ENCODE measurements at regions not wholly inside any gene's neighbourhood (a gene's known extent, or its start where the extent isn't known, plus 50 kb on each side); places are given as distances from the start of the nearest gene placed in this dataset.
"Not testable (repeated sequence)": the region's sequence is repeated elsewhere in the genome, so short reads cannot be mapped to it uniquely, and the experiment has no call there.

DNA sequence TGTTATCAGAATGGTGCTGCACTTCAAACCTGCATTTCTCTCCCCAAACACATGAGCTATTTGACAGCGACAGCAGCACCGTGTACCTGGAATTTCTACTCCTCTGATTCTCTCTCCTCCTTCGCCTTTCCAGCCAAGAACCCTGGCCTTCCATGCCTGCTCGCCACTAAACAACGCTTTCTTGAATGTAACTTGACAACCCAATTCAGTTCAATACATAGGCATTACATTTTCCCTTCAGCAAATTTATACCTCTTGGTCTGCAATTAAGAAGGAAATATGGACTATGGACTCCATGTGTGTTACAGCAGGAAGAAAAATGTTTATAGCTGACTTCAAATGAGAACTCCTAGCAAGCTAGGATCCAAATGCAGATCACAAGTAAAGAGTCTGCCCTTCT, 162.6 kb upstream of the AUTS2 start:
- no peak for DNase-seq

DNA sequence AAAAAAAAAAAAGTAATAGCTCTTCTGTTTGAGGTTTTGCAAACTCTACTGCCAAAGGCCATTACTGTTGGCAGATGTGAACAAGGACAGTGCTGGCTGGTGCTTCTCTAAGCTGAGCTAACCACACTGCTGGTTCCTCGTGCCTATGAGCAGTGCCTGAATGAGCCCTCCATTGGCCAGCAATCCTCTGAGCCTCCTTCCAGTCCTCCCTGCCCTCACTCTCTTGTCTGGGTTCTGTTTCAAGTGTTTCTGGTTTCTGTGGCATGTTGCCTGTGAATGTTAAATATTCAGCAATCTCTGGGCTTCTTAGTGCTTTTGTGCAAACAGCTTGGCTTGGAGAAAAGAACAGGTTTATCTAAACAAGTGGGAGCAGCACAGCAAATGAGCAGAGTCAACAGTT, 161.3 kb upstream of the AUTS2 start:
- no peak for DNase-seq

DNA sequence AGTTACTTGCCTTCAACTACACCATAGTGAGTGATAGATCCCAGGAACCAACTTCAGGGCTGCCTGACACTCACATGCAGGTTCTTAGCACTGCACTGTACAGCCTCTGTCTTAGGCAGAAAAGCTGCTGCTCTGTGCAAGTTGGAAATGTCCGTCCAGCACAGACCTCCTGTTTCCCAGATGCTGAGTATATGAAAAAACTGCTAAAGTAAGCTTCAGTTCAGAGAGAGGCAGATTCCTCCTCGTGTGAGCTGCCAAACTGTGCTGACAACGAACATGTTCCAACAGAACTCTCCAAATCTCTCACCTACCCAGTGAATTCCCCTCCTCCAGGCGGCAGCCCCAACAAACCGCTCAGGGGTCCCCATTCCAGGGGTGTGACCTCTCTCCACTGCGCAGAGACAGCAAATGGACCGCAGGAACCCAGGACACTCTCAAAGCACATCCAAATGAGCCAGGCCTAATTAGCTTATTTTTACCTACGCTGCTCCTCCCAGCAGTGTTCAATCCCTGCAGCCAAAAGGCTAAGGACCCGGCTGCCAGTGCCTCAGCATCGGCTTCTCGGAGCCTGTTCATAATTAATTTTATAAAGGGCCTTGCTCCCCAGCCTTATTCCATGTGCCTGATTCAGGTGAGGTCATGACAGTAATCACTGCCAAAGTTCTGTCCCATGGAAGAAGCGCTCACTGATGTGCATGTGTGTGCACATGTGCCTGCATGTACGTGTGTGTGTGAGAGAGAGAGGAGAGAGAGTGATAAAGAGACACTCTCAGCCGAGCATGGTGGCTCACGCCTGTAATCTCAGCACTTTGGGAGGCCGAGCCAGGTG, 159.5 kb upstream of the AUTS2 start:
- DNase-seq: no peak

DNA sequence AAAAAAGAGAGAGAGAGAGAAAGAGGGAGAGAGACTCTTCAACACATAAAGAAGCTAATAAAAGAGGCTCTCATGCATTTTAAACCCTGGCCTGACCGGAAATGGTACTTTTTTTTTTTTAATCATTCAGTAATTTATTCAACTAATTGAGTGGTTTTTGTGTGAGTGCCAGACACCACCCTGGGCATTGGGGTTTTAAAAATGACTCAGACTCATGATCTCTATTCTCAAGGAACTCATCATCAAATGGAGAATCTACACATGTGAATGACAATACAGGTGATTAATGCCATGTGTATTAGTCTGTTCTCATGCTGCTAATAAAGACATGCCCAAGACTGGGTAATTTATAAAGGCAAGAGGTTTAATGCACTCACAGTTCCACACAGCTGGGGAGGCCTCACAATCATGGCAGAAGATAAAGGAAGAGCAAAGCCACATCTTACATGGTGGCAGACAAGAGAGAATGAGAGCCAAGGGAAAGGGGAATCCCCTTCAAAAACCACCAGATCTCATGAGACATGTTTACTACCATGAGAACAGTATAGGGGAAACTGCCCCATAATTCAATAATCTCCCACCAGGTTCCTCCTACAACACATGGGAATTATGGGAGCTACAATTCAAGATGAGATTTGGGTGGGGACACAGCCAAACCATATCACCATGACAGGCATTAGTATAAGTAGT, 158.5 kb upstream of the AUTS2 start:
- no peak for DNase-seq

DNA sequence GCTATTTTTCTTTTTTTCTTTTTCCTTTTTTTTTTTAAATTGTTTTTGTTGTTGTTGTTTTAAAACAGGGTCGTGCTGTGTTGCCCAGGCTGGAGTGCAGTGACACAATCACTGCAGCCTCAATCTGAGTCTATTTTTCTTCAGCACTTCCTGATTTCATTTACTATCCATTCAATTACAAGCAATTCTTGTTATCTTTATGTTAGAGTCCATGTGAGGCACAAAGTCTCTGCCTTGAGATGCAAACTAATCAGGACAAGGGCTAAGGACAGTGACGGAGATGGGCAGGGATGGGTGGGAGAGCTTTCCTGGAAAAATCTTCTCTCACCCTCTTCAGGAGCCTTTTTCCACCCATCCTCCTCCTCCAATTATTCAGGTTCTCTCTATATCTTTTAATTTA, 157.3 kb upstream of the AUTS2 start:
- no peak for DNase-seq

DNA sequence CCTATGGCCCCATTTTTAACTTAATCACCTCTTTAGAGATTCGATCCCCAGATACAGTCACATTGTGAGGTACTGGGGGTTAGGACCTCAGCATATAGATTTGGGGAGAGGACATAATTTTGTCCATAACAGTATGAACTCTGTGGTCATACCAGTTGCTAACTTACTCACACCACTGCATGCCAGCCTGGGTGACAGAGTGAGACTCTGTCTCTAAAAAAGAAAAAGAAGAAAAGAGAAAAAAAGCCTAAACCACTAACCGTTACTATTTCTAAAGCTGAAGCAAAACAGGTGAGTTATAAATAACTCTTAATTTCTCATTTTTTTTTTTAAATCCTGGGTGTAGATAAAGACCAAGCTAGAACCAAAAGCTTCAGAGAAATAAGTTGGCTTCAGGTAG, 155.1 kb upstream of the AUTS2 start:
- DNase-seq: no peak

DNA sequence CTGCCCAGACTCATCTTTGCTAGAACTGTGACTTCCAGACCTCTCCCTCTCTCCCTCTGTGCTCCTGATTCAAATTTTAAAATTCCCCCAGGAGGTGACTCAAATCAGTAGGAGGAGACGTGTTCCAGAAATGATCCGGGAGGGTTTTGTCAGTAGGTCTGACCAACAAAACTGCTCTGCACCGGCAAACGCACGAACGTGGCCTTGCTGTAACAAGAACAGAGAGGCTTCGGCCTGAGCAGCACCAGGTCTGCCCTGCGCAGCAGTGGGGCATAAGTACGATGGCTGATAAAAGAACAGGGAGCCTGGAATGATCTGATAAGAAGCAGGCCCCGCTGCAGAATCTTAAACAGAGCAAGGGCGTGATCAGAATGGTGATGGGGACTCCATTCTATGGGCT, 152.7 kb upstream of the AUTS2 start:
- DNase-seq: no peak

DNA sequence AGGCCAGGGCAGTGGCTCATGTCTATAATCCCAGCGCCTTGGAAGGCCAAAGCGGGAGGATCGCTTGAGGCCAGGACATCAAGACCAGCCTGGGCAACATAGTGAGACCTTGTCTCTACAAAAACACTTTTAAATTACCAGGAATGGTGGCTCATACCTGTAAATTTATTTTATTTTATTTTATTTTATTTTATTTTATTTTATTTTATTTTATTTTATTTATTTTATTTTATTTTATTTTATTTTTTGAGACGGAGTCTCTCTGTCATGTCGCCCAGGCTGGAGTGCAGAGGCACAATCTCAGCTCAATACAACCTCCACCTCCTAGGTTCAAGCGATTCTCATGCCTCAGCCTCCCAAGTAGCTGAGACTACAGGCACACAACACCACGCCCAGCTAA, 152.1 kb upstream of the AUTS2 start:
- DNase-seq: not testable (repeated sequence)

DNA sequence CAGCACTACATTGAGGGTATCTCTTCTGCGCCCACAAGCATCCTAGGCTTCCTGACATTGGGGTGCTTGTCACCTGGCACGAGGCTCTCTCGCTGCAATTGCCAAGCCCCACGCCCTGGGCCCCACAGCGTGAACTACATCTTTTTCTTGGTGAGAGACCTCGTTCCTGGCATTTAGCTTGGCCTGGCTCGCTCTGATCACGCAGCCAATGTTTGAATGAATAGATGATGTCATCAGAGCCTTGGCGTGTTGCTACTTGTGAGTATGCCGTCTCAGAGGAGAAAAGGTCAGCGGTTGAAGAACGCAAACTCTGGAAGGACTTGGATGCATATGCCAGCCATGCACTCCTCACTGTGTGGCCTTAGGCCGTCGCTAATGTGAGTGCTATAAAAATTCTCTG, 150.2 kb upstream of the AUTS2 start:
- DNase-seq: no peak

DNA sequence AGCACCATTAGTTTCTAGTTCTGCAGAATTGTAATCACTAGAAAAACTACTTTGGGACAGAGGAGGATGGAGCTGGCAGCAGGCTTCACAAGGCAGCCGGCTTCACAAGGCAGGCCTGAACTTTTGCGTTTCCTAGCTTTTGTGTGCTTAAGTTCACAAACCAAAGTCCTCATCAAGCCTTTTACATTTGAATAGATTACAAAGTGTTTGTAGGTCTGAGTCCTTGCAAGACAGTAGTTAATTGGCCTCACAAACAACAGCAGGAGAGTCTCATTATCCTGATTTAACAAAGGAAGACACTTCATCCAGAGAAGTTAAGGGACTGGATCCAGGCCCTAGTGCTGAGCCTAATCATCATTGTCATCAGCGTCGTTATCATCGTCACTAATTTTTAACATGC, 147.8 kb upstream of the AUTS2 start:
- DNase-seq: no peak

DNA sequence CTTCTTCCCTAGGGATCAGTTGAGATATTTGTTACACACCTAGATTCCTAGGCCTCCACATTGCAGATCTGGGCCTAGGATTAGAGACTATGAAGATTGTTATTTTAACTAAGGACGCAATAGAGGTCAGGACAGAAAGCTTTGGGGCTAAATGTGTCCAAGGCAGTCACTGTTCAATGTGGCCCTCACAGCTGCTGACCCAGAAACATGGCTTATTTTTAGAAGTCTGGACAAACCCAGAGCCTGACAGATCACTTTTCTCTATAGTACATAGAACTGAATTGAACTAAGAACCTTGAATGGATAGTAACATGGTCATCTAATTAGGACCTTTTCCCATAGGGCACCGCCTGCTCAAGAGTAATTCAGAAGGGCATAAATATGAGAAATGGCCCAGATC, 146.6 kb upstream of the AUTS2 start:
- DNase-seq: no peak

DNA sequence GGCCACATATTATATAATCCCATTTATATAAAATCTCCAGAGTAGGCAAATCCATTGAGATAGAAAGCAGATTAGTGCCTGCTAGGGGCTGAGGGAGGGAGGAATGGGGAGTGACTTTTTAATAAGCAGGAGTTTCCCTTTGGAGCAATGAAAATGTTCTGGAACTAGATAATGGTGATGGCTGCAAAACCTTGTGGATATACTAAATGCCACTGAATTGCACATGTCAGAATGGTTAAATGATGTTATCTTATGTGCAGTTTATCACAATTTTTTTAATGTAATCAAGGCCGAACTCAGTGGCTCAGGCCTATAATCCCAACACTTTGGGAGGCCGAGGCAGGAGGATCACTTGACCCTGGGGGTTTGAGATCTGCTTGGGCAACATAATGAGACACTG, 145.5 kb upstream of the AUTS2 start:
- no peak for DNase-seq

DNA sequence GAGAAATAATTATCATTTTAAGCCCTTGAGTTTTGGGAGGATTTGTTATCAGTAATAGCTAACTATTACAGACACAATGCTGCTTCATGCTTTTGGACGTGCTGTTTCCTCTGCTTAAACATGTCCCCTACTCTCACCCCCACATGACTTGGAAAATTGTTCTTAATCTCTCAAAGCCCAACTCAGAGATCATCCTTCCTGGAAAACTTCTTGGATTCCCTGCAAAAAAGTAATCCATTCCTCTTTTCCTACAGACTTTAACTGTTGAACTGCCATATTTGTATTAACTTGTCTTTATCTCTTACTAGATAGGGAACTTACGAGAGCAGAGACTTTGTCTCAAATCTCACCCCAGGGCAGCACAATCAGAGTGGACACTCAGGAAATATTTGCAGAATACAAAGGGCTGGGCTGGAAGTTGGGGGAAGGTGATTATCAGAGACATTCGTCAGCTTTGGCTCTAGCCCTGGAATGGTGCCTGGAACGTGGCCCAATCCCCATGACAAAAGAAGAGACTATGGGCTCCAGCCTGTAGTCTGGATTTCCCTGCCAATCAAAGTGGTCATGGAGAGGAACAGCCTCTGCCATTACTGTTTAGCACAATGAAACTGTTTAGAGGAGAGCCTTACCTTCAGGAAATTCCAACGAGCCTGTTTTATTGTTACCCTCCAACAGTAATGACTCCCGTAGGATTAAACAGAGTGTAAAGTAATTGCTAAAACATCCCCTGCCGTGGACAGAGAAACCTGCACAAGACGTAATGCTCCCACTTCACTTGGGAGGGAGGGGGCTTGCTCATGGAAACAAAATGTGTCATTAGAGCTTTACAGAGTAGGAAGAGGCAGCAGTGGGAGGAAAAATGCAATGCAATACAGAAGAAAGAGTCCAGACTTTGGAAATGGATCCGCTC, 140.4 kb upstream of the AUTS2 start:
- no peak for DNase-seq

DNA sequence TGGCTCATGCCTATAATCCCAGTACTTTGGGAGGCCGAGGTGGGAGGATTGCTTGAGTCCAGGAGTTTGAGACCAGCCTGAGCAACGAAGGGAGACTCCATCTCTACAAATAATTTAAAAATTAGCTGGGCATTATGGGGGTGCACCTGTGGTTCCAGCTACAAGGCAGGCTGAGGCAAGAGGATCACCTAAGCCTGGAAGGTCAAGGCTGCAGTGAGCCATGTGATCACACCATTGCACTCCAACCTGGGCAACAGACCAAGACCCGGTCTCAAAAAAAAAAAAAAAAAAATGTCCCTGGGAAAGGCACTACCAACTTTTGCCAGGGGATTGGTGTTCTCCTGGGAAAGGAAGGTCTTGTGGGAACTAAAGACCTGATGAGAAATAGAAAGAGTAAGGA, 134.2 kb upstream of the AUTS2 start:
- no peak for DNase-seq

DNA sequence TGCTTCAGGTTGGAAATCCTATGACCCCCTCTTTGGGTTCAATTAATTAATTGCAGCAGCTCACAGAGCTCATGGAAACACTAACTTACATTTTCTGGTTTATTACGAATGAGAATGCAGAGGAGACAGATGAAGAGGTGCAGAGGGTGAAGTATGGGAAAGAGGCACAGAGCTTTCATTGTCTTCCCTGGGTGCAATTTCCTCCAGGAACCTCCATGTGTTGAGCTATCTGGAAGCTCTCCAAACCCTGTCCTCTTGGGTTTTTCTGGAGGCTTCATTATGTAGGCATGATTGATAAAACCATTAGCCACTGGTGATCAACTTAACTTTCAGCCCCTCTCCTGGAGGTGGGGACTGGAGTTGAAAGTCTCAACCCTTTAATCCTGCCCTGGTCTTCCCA, 133.0 kb upstream of the AUTS2 start:
- DNase-seq: no peak

DNA sequence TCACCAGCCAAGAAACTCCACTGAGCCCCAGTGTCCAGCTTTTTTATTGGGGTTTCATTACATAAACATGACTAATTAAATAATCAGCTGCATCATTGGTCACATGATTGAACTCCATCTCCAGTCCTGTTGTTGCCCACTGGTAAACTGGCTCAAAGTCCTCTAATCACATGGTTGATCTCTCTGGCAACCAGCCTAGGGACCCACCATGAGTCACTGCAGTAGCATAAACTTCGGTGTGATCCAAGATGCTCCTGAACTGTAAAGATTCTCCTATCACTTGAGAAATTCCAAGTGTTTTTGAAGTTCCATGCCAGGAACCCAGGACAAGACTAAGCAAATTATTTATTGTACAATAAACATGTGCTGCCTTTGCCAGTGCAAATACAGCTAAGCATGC, 130.4 kb upstream of the AUTS2 start:
- no peak for DNase-seq

DNA sequence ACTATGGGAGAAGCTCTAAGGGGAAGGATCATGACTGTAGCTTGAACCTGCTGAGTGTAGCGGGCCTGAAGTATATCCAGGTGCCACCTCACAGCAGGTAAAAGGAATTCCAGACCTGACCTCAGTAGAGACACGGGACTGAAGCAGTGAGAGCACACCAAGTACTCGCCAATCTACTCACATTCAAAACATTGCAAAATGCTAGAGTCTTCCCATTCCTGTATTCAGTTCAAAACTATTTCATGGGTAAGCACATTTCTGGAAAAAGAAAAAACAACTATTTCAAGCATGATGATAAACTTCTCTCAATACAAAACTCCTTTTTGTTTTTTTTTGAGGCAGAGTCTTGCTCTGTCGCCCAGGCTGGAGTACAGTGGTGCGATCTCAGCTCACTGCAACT, 121.9 kb upstream of the AUTS2 start:
- no peak for DNase-seq

DNA sequence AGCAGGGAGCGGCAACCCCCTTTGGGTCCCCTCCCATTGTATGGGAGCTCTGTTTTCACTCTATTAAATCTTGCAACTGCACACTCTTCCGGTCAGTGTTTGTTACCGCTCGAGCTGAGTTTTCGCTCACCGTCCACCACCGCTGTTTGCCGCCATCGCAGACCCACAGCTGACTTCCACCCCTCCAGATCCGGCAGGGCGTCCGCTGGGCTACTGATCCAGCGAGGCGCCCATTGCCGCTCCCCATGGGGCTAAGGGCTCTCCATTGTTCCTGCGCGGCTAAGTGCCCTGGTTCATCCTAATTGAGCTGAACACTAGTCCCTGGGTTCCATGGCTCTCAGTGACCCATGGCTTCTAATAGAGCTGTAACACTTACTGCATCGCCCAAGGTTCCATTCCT, 115.6 kb upstream of the AUTS2 start:
- no peak for DNase-seq

DNA sequence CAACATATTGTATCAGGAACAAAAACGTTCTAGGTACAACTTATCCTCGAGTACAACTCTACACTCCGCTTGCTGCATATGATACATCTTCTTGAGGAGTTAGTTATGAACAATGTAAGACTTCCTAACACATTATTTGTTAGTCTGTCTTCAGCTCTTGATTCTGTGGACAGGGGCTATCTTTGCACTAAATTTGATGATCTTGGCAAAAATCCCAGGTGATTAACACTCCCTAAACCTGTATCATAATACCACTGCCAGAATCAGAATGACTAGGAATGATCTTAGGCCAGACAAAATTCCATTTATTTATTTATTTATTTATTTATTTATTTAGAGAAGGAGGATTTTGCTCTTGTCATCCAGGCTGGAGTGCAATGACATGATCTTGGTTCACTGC, 108.7 kb upstream of the AUTS2 start:
- no peak for DNase-seq

DNA sequence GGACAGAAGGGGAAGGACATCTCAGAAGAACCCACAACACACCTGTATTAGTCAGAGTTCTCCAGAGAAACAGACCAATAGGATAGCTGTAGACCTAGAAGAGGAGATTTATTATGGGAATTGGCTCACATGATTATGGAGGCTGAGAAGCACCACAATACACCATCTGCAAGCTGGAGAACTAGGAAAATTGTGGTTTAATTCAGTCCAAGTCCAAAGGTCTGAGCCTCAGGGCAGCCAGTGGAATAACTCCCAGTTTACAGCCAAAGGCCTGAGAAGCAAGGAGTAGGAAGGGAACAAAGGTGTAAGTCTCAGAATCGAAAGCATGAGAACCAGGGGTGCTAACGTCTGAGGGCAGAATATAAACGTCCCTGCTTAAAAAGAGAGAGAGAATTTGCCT, 99.6 kb upstream of the AUTS2 start:
- no peak for DNase-seq

DNA sequence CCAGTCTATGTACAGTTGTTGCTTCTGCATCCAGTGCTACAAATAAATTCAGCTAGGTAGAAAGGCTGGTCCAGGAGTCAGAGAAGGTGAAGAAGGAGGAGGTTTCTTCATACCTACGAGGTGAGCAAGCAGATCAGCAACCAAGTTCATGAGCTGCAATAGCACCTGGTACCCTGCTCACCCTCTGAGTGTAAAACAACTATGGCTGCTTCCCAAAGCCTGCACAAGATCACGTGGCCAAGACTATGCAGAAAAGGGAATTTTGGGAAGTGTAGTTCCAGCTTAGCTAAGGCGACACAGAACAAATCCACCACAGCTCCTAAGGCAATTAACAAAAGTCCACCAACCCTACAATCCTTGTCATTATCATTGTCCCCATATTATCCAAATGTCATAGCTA, 95.9 kb upstream of the AUTS2 start:
- no peak for DNase-seq

DNA sequence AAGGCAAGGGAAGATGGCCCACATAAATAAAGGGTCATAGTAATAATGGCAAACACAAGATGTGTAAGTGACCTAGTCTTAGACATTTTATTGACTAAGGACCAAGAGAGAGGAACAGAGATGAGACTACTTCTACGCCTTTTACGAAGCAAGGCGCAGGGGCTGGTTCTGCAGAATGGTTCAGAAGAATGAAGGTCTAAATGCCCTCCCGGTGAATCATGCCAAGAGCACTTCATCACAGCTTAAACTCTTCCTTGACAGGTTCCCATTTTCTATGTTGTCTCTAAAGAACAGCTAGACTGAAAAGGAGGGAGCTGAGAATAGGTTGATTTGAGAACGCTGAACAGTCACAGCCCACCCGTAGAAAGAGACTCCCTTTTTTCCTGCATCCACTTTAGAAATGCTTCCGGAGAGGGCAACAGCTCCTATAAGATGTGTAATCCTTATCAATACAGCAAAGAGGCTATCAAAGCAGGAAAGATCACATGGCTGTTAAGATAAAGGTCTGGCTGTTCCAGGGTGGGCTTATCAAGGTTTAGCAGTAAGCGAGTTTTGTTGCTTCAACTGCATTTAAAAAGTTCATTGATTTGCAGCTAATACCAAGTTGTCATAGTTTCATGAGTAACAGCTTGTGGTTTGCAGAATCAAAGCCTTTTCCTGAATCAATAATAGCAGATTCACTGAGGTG, 93.4 kb upstream of the AUTS2 start:
- DNase-seq: no peak

DNA sequence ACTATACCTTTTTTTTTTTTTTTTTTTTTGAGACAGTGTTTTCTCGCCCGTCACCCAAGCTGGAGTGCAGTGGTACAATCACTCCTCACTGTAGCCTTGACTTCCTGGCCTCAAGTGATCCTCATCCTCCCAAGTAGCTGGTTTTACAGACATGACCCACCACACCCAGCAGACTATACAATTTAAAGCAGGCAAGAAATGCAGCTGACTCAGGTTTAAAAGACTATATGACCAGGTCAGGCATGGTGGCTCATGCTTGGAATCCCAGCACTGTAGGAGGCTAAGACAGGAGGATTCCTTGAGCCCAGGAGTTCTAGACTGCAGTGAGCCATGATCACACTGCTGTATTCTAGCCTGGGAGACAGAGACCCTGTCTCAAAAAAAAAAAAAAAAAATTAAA, 89.5 kb upstream of the AUTS2 start:
- no peak for DNase-seq
